Lung (tissue), 11 donors: ENCODE measurements at regions not wholly inside any gene's neighbourhood (a gene's known extent, or its start where the extent isn't known, plus 50 kb on each side); places are given as distances from the start of the nearest gene placed in this dataset.

ENCODE experiments used
- ATAC-seq: fragments of 200-7000 bp; cut with Tn5 transposase; one replicate; pipeline ENCODE4 v1.9.1; 2020; ENCODE audit warnings: moderate number of reproducible peaks; ENCODE audit not compliant: insufficient read depth, low FRiP score
- DNase-seq, 3 donors: peaks; one replicate each; pipeline ENCODE4 v3.0.0-alpha.2; 2013 to 2017
- H3K27ac ChIP-seq, 2 donors: one replicate each; pipeline ENCODE4 v1.5.1; 2013; ENCODE audit warnings: mild to moderate bottlenecking in 2 of 2, moderate library complexity in 2 of 2, control low read depth in 1 of 2, inconsistent platforms in 1 of 2, low read depth in 1 of 2, low read length in 1 of 2
- H3K27me3 ChIP-seq, 3 donors: one replicate each; pipeline ENCODE4 v1.5.1; 2013; ENCODE audit warnings: low read length in 2 of 3; ENCODE audit not compliant: control insufficient read depth in 3 of 3, insufficient read depth in 3 of 3
- H3K36me3 ChIP-seq, 4 donors: one replicate each; pipeline ENCODE4 v1.5.1; 2013; ENCODE audit warnings: low read length in 4 of 4, mild to moderate bottlenecking in 1 of 4, moderate library complexity in 1 of 4; ENCODE audit not compliant: control insufficient read depth in 4 of 4, insufficient read depth in 4 of 4
- H3K4me1 ChIP-seq, 5 donors: one replicate each; pipeline ENCODE4 v1.5.1; 2013; ENCODE audit warnings: low read length in 5 of 5, mild to moderate bottlenecking in 2 of 5, moderate library complexity in 1 of 5; ENCODE audit not compliant: control insufficient read depth in 5 of 5, insufficient read depth in 5 of 5
- H3K4me3 ChIP-seq: one replicate; pipeline ENCODE4 v1.5.1; 2013; ENCODE audit warnings: mild to moderate bottlenecking, control low read depth, moderate library complexity
- H3K9ac ChIP-seq, 2 donors: one replicate each; pipeline ENCODE4 v1.5.1; 2013; ENCODE audit warnings: low read length in 2 of 2, control low read depth in 1 of 2; ENCODE audit not compliant: insufficient read depth in 1 of 2
- H3K9me3 ChIP-seq, 4 donors: one replicate each; pipeline ENCODE4 v1.5.1; 2013; ENCODE audit warnings: low read length in 3 of 4, mild to moderate bottlenecking in 1 of 4, moderate library complexity in 1 of 4; ENCODE audit not compliant: control insufficient read depth in 4 of 4, insufficient read depth in 3 of 4
- WGBS, 2 donors: extraction: QIAGEN DNeasy Blood & Tissue Kit; methylation state at CpG; one replicate each; pipeline ENCODE4 v1.1.7; 2013; 5-methylcytosine and 5-hydroxymethylcytosine counted together
- TF ChIP-seq, protein P1 (sequence below): IDR thresholded peaks from 2 replicates; pipeline ENCODE4 v1.5.1; 2012; ENCODE audit warnings: mild to moderate bottlenecking; ENCODE audit errors: control extremely low read depth, extremely low read depth
- donor health status: control.
- donor health status: control.
- donor health status: Bipolar disorder and iron deficiency.
- donor health status: healthy.
- donor health status: DM: yes; HTN: yes; CAD: no.

DNA sequence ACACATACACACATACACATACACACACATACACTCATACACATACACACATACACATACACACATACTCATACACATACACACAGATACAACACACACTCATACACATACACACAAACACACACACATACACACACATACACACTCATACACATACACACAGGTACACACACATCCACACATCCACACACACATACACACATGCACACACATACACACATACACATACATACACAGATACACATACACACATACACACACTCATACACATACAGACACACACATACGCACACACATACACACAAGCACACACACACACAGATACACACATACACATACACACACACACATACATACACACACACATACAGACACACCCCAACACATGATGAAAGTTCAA, 729.1 kb upstream of the SOX11 start:
- Histone ChIP-seq H3K27me3 (peaks cover 0 to 3% (median 0%) of the 10 kb centered on the region in 3 donors), H3K27ac (no peak overlapping the region), H3K36me3 (no peaks in the 10 kb centered on the region), H3K4me1 (peaks cover 0 to 18% (median 0%) of the 10 kb centered on the region in 5 donors), H3K9ac (no peak overlapping the region), H3K9me3 (no peaks in the 10 kb centered on the region), H3K4me3 (no peak overlapping the region)
- DNase-seq: no peak
- WGBS, 2 donors: 91 to 95% methylated on average over 1 of the region's 1 CpG
- TF ChIP-seq, protein P1, sequence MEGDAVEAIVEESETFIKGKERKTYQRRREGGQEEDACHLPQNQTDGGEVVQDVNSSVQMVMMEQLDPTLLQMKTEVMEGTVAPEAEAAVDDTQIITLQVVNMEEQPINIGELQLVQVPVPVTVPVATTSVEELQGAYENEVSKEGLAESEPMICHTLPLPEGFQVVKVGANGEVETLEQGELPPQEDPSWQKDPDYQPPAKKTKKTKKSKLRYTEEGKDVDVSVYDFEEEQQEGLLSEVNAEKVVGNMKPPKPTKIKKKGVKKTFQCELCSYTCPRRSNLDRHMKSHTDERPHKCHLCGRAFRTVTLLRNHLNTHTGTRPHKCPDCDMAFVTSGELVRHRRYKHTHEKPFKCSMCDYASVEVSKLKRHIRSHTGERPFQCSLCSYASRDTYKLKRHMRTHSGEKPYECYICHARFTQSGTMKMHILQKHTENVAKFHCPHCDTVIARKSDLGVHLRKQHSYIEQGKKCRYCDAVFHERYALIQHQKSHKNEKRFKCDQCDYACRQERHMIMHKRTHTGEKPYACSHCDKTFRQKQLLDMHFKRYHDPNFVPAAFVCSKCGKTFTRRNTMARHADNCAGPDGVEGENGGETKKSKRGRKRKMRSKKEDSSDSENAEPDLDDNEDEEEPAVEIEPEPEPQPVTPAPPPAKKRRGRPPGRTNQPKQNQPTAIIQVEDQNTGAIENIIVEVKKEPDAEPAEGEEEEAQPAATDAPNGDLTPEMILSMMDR: no peak
- ATAC-seq: no peak

DNA sequence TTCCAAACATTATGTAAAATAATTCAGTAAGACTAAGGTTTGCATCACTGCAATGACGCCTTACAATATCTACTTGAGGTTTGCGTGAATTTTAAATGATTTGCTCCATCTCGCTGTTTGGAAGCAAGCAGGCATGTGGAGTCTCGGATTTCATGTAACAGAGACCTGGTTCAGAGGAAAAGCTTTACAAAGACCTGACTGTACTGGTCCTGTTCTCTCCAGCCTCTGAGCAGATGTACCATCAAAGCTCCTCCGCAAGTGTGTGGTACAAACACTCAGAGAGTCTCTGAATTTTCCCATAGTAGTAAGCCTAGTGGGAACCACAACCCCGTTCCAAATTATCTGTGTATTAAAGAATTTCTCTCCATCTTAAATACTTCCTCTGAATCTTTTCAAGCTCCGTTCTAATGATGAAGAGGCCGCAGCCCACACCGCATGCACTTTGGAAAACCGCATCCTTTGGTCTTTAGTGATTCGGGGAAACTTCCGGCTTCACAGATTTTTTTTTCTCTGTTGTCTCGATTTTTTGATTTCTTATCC, 728.1 kb upstream of the SOX11 start:
- DNase-seq (no peak), ATAC-seq (no peak)
- Histone ChIP-seq H3K27me3 (peaks cover 0 to 3% (median 0%) of the 10 kb centered on the region in 3 donors), H3K9ac (no peak overlapping the region), H3K4me1 (peaks cover 0 to 18% (median 0%) of the 10 kb centered on the region in 5 donors), H3K27ac (no peak overlapping the region), H3K9me3 (peaks cover 0 to under 1% (median 0%) of the 10 kb centered on the region in 4 donors), H3K4me3 (no peak overlapping the region), H3K36me3 (no peaks in the 10 kb centered on the region)
- WGBS, 2 donors: 77 to 88% methylated on average over 13 of the region's 13 CpGs
- TF ChIP-seq, protein P1: no peak

DNA sequence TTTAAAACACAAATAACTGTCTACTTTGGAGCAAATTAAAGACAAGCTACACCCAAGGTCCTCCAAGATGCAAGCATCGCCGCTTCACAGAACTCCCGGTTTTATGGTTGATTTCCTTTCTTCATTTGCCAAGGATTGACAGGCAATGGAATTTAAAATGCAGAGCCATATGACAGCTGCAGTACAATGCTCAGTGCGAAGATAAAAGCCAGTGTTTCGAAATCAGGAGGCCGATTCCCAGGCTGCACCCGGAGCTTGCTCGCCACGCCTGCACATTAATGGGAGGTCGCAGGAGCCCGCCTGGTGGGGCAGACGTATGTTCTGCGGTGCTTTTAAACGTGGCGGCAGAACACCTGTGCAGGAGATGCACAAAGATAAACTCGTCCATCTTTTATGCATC, 727.6 kb upstream of the SOX11 start:
- DNase-seq (peak; percentile 63 to 84 (median 73)), ATAC-seq (no peak)
- Histone ChIP-seq H3K4me3 (no peak overlapping the region), H3K36me3 (no peaks in the 10 kb centered on the region), H3K9ac (no peak overlapping the region), H3K9me3 (peaks cover 0 to 2% (median 0%) of the 10 kb centered on the region in 4 donors), H3K27ac (no peak overlapping the region), H3K4me1 (peaks cover 0 to 18% (median 0%) of the 10 kb centered on the region in 5 donors), H3K27me3 (peaks cover 0 to 3% (median 0%) of the 10 kb centered on the region in 3 donors)
- 66 to 79% methylated on average over 16 of the region's 16 CpGs for WGBS, 2 donors
- TF ChIP-seq, protein P1: no peak
